ENCODE measurements at regions not wholly inside any gene's neighbourhood (a gene's known extent, or its start where the extent isn't known, plus 50 kb on each side); places are given as distances from the start of the nearest gene placed in this dataset.

DNA sequence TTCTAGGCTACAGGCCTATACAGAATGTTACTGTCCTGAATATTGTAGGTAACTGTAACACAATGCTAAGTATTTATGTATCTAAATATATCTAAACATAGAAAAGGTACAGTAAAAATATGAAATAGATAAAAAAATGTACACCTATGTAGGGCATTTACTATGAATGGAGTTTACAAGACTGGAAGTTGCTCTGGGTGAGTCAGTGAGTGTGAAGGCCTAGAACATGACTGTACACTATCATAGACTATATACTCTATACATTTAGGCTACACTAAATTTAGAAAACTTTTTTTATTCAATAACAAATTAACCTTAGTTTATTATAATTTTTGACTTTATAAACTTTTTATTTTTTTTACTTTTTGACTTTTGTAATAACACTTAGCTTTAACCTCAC is 136.9 kb downstream of the DUSP10 start:
- no peak for DNase-seq

- no peak for DNase-seq
These were observed 136.3 kb downstream of the DUSP10 start for GRCh38 chr1:221605569-221605968.

GRCh38 chr1:221606256-221606655 is 135.6 kb downstream of the DUSP10 start:
- no peak for DNase-seq

DNA sequence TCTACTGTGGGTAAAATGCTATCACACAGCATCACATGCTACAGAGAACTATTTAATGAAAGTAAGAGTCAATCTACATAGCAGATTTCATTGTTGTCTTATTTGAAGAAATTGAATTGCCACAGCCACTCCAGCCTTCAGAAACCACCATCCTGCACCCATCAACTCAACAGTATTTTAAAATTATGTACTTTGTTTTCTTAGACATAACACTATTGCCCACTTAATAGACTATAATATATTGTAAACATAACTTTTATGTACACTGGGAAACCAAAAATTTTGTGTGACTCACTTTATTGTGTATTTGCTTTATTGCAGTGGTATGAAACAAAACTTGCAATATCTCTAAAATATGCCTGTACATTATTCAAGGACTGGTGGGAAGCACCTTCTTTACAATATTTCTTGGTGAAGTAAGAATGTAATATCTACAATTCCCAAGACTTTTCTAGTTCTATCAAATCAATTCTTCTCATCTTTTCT is 133.0 kb downstream of the DUSP10 start:
- DNase-seq: no peak

GRCh38 chr1:221611656-221612046 is 130.2 kb downstream of the DUSP10 start:
- no peak for DNase-seq

DNA sequence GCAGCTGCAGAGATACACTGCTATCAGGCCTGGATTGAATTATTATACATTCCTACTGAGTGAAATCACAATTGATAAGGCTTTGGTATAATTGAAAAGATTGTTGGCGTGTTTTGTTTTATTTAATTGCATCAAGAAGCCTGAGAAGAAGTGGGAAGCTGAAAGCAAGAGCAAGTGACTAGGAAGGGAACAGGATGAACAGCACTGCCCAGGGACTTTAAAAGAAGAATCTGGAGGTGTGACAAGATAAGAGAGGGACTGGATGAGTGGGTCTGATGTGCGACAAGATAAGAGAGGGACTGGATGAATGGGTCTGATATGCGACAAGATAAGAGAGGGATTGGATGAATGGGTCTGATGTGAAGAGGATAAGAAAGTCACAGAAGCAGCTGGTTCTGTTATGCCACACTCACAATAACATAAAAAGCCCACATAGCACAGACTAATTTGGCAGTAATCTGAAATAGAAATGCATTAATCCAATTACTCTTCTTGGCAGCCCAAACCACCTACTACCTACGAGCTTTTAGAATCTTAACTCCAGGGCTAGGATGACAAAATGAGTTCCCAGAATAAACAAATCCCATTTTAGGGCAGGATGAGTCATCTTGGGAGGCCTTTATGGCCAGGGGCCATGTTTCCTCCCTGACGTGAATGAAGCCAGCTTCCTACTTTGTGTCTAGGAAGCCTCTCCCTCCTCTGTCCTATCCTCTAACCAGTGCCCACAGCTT is 129.7 kb downstream of the DUSP10 start:
- DNase-seq: peak; percentile 29

DNA sequence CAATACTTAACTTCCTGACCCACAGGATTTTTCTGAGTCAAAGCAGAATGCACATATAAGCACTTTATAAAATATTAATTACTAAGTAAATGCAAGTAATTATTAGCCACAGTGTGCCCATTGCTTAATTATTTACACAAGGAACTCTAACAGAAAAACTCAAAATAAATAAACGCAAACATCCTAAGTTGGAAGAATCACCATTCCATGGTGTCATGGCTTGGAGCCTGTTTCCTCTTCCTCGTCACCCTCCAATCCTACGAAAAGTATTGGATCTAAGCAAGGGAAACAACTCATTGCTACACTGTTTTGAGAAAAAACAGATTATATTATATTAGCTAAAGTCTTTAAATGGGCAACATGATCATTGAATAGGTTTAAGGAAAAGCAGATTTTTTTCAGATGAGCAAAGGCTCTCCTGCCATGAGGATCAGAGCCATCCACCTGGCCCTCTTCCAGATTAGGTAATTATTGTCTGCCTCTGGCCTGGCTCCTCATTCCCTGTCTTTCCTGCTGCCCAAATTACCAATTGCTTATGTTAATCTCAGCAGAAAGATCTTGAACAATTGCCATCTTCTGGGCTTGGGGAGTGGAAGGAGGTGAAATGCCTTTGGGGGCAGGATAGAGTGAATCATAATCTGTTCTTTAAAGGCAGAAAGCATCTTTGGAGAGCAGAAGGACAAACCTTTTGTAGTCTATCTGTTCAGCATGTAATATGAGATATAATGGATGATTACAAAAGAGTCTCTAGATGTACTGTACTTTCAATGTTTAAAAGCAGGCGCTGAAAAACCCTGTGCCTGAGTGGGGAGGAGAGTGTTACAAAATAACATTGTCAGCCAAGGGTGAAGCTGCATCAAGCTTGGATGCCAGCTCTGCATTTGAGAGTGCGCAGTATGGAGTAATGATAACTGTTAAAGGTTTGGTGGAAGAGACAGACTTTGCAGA is 121.2 kb downstream of the DUSP10 start:
- DNase-seq: no peak

DNA sequence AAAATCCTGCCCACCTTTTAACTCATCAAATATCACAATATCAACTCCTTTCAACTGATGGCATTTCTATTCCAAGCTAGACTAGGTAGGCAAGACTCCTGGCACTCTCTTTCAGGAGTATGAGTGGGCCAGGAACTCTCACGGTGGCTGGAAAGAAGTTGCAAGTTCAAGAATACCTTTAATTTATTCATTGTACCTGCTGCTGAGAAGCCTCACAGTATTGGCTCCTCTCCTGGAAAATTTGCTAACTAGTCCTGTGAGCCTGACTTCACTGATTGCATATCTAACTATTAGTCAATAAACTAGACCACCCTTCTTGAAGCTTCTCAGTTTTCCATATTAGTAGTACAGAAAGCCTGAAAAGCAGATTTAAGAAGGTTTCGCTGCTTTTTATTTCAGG is 120.2 kb downstream of the DUSP10 start:
- no peak for DNase-seq

DNA sequence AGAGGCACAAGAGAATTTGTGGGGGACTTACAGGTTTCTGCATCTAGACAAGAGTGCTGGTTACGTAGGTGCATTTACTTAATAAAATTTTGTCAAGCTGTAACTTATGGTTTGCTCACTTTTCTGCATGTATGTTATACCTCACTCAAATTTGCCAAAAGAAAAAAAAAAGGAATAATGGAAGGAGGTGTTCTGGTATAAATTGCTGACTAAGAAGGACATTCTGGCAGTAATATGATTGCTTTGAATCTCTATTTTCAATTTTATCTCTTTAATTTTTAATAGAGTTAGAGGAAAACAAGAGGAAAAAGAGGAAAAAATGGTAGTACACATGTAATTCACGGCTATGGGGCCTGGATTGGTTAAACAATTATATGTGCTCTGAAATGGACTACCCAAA is 119.5 kb downstream of the DUSP10 start:
- no peak for DNase-seq

- DNase-seq: no peak
These were observed 116.9 kb downstream of the DUSP10 start for GRCh38 chr1:221625026-221625425.

- DNase-seq: no peak
These were observed 115.8 kb downstream of the DUSP10 start for GRCh38 chr1:221626041-221626440.

DNA sequence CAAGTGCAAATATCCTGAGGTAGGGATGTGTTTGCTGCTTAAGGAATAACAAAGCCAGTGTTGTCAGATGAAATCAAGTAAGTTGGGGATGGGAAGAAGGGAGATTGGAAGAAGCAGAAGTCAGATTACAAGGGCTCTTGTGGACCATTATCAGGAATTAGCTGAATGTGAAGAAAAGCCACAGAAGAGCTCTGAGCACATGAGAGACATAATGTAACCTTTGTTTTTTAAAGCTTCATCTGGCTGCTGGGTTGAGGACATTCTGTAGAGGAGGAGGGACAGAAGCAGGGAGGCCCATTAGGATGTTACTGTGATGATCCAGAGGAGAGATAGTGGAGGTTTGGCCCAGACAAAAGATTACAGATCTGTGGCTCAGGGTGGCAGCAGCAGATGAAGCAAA is 111.7 kb downstream of the DUSP10 start:
- no peak for DNase-seq

GRCh38 chr1:221631556-221631955 is 110.3 kb downstream of the DUSP10 start:
- no peak for DNase-seq

DNA sequence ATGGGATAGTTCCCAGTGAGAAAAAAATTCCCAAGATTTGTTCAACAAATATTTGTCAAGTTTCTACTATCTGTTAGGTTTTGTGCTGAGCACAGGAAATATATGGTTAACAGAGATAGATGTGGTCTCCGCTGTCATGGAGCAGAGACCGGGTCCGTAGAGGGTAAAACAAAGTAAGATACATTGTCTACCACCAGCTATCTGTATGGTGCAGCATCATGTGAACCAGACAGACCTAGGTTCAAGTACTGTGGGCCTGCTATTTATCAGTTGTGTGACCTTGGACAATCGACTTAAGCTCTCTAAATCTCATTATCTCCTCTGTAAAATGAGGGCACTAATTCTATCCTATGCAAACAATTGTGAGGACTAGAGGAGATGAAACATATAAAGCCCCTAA is 109.8 kb downstream of the DUSP10 start:
- DNase-seq: no peak

DNA sequence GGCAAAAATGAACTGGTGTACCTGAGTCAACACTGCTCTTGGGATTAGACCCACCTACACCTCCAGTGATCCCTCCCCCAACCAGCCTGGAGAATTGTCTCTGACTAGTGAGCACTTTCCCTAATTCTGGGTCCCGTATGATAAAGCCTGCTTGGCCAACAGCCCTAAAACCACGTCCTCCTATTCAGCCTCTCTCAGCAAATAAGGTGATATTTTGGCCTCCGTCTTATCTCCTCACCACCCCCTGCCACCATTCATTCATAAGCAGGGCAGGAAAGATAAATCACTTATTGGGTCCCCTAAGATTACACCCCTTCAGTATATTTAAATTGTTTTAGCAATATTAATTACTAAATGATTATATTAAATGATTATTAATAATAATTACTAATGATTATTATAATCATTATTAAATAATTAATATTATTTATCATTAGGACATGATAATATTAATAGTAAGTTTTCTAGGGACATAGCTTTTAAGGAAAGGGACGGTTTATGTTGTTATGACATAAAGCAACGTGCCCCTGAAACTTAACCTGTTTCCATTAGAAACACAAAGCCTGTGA is 108.0 kb downstream of the DUSP10 start:
- no peak for DNase-seq

GRCh38 chr1:221634606-221635005 is 107.3 kb downstream of the DUSP10 start:
- DNase-seq: no peak

DNA sequence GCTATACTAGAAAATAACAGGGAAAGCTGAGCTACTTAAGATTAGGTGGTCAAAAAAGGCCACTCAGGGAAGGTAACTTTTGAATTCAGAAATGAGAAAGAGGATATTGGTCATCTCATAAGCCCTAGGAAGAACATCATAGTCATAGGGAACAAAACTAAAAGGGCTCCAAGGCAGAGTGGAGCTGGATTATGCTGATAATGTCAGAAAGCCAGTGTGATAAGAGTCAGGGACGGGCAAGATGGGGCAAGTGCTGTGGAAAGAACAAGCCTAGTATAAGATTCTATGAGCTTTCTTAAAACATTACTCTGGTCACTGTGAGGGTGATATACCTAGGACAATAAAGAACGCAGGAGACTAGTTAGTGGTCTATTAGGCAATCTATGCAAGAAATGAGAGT is 106.6 kb downstream of the DUSP10 start:
- DNase-seq: no peak

- no peak for DNase-seq
These were observed 105.8 kb downstream of the DUSP10 start for GRCh38 chr1:221636096-221636495.

DNA sequence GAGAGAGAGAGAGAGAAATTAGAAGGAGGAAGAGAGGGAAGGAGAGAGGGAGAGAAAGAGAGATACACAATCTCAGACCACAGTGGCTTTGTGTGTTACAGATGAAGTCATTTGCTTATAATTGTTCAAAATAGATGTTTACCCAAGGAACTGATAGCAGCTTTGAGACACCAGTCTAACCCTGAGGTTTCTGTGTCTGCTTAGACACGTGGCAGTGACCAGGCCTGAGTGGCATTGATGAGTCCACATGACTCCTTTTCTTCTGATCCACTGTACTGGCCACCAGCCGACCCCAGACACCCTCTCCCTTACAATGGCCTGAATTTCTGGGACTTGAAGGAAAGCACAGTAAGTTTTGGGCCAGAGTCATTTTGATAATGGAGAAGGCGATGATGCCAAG is 104.9 kb downstream of the DUSP10 start:
- DNase-seq: no peak

- no peak for DNase-seq
These were observed 104.2 kb downstream of the DUSP10 start for GRCh38 chr1:221637641-221638041.

- no peak for DNase-seq
These were observed 103.3 kb downstream of the DUSP10 start for GRCh38 chr1:221638595-221638994.

DNA sequence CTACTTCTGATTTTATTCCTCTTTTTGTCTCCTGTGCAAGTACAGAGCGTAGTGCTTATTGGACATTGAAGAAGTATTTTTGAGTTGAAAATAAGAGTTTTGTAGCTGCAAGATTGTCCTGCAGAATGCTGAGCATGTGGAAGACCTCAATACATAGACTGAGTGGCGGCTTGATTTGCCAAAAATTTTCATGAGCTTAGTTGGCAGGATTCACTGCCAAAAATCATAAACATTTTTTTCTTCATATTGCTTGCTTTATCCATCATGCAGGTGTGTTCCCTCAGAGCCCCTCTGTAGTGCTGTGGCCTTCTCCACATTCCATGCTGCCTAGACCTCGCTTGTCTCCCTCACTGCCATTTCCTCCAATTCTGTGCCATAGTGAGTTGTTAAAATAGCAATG is 100.1 kb downstream of the DUSP10 start:
- DNase-seq: no peak

GRCh38 chr1:221643404-221644144 is 98.3 kb downstream of the DUSP10 start:
- no peak for DNase-seq
